NT2/D1 (cell line): ENCODE measurements at regions not wholly inside any gene's neighbourhood (a gene's known extent, or its start where the extent isn't known, plus 50 kb on each side); places are given as distances from the start of the nearest gene placed in this dataset.

Experiments
- SUZ12 ChIP-seq: IDR thresholded peaks from 2 replicates; pipeline ENCODE4 v1.6.1; 2011; ENCODE audit not compliant: insufficient read length, insufficient read depth; ENCODE audit errors: extremely low read depth
- YY1 ChIP-seq: IDR thresholded peaks from 2 replicates; pipeline ENCODE4 v1.6.1; 2011; ENCODE audit not compliant: insufficient read length, insufficient read depth
- ZNF274 ChIP-seq: IDR thresholded peaks from 2 replicates; pipeline ENCODE4 v1.6.1; 2011; ENCODE audit warnings: mild to moderate bottlenecking, low read depth, low read length

DNA sequence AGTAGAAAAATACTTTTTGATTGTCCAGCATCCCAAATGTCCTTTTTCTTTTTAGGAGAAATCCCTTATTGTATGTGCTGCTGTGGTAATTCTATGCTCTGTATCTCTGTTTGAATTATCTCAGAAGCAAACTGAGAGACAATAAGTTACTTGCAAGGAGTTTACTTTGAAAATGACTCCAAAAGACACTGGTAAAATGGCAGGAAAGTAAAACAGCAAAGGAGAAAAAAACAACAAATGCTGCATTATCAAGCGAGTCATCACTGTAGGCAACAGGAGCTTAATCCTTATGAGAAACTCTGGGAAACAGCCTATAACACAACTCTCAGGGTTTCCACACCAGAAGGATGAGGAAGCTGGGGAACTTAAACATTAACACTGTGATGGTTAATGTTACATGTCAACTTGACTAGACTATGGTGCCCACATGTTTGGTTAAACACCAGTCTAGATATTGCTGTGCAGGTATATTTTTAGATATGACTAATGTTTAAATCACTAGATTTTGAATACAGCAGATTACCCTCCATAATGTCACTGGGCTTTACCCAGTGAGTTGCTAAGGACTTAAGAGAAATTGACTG lies 92.6 kb upstream of the GAS1 start:
- no peak for TF ChIP-seq ZNF274
- TF ChIP-seq SUZ12 = no peak
- no peak for TF ChIP-seq YY1
